BE2C (cell line): ENCODE measurements at regions not wholly inside any gene's neighbourhood (a gene's known extent, or its start where the extent isn't known, plus 50 kb on each side); places are given as distances from the start of the nearest gene placed in this dataset.

Experiments
- DNase-seq: peaks from one replicate; pipeline ENCODE4 v3.0.0-alpha.2; 2020
- H3K27me3 ChIP-seq: fragments of 250-450 bp; sonication (Bioruptor Pico); 2 replicates; pipeline ENCODE4 v1.5.1; 2020; ENCODE audit warnings: mild to moderate bottlenecking
- H3K36me3 ChIP-seq: fragments of 250-450 bp; sonication (Bioruptor Pico); 2 replicates; pipeline ENCODE4 v1.5.1; 2020; ENCODE audit warnings: mild to moderate bottlenecking
- H3K4me1 ChIP-seq: fragments of 250-450 bp; sonication (Bioruptor Pico); 2 replicates; pipeline ENCODE4 v1.5.1; 2020
- H3K4me3 ChIP-seq: 2 replicates; pipeline ENCODE4 v1.5.1; 2011; ENCODE audit warnings: low read depth, low read length
- H3K9me3 ChIP-seq: fragments of 250-450 bp; sonication (Bioruptor Pico); 2 replicates; pipeline ENCODE4 v1.5.1; 2020
- CTCF ChIP-seq: IDR thresholded peaks from 2 replicates; pipeline ENCODE4 v1.5.1; 2012; ENCODE audit warnings: mild to moderate bottlenecking, low read depth, low read length

GRCh38 chr13:99911965-99912566, 59.5 kb downstream of the ZIC5 start:
- DNase-seq, result no peak
- no peak for TF ChIP-seq CTCF
- H3K9me3 ChIP-seq, result no peaks in the 10 kb centered on the region
- no peak overlapping the region for H3K4me3 ChIP-seq
- no peaks in the 10 kb centered on the region for H3K36me3 ChIP-seq
- no peaks in the 10 kb centered on the region for H3K27me3 ChIP-seq
- 0 out of 2 replicates have a peak, but pooled peaks cover 4% of the 10 kb centered on the region for H3K4me1 ChIP-seq

GRCh38 chr13:99911069-99911964, 60.2 kb downstream of the ZIC5 start:
- no peak for TF ChIP-seq CTCF
- H3K9me3 ChIP-seq, result no peaks in the 10 kb centered on the region
- no peak for DNase-seq

GRCh38 chr13:99909836-99910619, 61.5 kb downstream of the ZIC5 start:
- Histone ChIP-seq H3K4me1 (0 out of 2 replicates have a peak, but pooled peaks cover 4% of the 10 kb centered on the region), H3K9me3 (no peaks in the 10 kb centered on the region), H3K36me3 (no peaks in the 10 kb centered on the region), H3K27me3 (no peaks in the 10 kb centered on the region), H3K4me3 (no peak overlapping the region)
- peak; percentile 40 for DNase-seq
- no peak for TF ChIP-seq CTCF

More at GRCh38 chr13:99911069-99911964, 60.2 kb downstream of the ZIC5 start:
- Histone ChIP-seq H3K4me3 (no peak overlapping the region), H3K27me3 (no peaks in the 10 kb centered on the region), H3K4me1 (0 out of 2 replicates have a peak, but pooled peaks cover 4% of the 10 kb centered on the region), H3K36me3 (no peaks in the 10 kb centered on the region)

- 0 out of 2 replicates have a peak, but pooled peaks cover 4% of the 10 kb centered on the region for H3K4me1 ChIP-seq
- no peak for TF ChIP-seq CTCF
- no peak overlapping the region for H3K4me3 ChIP-seq
- H3K36me3 ChIP-seq, result no peaks in the 10 kb centered on the region
- H3K27me3 ChIP-seq, result no peaks in the 10 kb centered on the region
- DNase-seq, result no peak
- no peaks in the 10 kb centered on the region for H3K9me3 ChIP-seq
These were observed 62.3 kb downstream of the ZIC5 start for GRCh38 chr13:99909097-99909835.

GRCh38 chr13:99908140-99908803, 63.3 kb downstream of the ZIC5 start:
- Histone ChIP-seq H3K36me3 (no peaks in the 10 kb centered on the region), H3K4me3 (no peak overlapping the region), H3K4me1 (0 out of 2 replicates have a peak, but pooled peaks cover 4% of the 10 kb centered on the region), H3K9me3 (no peaks in the 10 kb centered on the region), H3K27me3 (no peaks in the 10 kb centered on the region)
- no peak for DNase-seq
- no peak for TF ChIP-seq CTCF
